ENCODE measurements at regions not wholly inside any gene's neighbourhood (a gene's known extent, or its start where the extent isn't known, plus 50 kb on each side); places are given as distances from the start of the nearest gene placed in this dataset.

DNA sequence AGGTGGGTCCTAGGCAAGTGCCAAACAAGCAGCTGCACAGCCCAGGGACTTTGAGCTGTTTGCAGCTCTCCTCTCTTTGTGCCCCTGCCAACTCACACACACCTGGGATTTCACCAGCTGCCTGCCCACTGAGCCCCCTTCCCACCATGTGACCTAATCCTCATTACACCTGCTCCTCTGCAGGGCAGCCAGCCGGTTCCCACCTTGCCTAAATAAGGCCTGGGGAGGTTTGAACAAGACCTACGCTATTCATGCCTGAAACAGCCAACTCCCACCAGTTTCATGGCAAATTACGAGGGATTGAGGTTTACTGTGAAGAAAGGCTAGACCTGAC is 92.6 kb upstream of the SOX4 start:
- no peak for DNase-seq (ENCODE audit: low spot score)
- intact Hi-C loops (cut with DNase I): no loop called here

DNA sequence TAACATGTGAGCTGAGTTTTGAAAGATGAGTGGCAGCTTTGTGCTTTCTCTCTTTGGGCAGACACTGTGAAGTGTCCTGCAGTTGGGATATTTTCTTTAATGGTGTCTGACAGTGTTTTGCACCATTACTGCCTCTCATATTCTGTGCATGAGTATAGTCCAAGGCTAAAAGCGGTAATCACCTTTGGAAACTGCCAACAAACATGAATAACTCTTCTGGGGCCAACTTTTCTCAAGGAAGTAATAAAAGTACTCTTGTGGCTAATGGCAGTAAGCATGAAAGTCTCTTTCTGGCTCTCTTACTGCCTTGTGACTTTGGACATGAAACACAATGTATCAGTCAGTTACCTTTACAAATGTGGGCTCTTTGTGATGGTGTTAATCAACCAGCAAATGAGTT is 91.7 kb upstream of the SOX4 start:
- intact Hi-C loops (cut with DNase I): no loop called here
- no peak for DNase-seq (ENCODE audit: low spot score)

DNA sequence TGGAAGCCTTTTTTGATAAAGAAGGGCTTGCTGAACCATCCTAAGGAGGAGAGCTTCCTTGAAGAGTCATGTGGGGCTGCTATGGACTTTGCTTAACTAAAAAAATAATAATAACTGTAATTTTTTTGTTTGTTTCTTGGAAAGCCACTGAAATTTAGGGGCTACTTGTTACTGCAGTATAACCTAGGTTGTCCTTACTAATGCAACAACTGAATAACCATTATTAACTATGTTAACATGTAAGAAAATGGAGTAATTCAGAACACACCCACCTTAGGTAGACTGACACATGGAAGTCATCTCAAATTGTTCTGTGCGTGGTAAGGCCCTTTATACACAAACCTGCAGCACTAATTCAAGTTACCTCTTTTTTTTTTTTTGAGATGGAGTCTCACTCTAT is 90.9 kb upstream of the SOX4 start:
- DNase-seq (ENCODE audit: low spot score): no peak
- intact Hi-C loops (cut with DNase I): no loop called here

DNA sequence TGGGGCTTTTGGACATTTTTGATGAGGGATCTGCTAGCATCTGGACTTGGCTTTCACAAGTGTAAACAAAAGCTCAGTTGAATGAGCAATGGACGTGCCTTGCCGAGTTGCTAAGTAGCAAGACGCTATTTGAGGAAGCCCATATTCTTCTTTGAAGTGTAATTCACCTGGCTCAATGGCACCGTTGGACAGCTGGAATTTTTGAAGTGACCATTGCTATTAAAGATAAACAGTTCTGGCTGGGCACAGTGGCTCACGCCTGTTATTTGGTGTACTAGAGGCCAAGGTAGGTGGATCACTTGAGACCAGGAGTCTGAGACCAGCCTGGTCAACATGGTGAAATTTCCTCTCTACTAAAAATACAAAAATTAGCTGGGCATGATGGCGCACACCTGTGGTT is 88.8 kb upstream of the SOX4 start:
- intact Hi-C loops (cut with DNase I): no loop called here
- DNase-seq (ENCODE audit: low spot score): no peak

DNA sequence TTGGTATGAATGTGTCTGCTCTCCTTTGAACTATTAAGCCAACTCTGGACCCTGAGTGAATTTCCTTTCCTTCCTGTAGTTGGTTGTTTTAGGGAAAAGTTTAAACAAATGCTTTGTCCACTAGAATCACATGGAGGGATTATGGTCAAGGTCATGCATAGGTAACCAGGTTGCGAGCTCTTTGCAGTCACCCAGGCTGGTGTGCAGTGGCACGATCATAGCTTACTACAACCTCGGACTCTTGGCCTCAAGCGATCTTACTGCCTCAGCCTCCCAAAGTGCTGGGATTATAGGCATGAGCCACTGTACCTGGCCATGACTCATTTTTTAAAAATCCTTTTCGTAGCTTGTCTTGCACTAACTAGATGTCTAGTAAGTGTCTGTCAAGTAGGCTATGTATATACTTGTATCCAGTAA is 88.0 kb upstream of the SOX4 start:
- intact Hi-C loops (cut with DNase I): no loop called here
- no peak for DNase-seq (ENCODE audit: low spot score)

DNA sequence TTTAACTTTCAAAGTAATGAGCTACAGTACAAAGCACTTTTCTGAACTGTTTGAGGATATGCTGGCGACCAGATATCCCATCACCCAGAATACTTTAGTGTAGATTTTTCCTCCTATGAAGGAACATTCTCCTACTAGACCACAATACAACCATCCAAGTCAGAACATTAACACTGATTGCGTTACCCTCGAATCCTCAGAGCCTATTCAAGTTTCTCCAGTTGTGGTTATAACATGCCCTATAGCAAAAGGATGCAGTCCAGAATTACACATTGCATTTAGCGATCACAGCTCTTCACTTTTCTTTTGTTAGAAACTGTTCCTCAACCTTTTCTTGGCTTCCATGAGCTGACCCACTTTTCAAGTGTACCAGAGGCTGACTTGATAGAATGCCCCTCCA is 87.4 kb upstream of the SOX4 start:
- no peak for DNase-seq (ENCODE audit: low spot score)
- intact Hi-C loops (cut with DNase I): no loop called here

DNA sequence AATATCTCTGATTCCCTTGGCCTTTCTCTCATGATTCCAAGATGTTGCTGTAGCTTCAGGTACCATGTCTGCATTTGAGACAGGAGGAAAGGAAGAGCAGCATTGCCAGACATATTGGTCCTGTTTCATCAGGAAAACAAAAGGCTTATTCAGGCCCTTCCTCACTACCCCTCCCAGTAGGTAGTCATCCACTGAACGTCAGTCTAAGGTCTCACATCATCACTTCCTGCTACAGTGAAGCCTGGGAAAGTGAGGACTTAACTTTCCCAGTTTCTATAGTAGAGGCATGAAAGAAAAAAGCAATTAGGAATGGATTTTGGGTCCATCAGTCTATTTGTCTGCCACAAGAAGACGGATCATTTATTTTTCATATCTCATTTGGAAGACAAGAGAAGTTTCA is 85.7 kb upstream of the SOX4 start:
- intact Hi-C loops (cut with DNase I): no loop called here
- no peak for DNase-seq (ENCODE audit: low spot score)

DNA sequence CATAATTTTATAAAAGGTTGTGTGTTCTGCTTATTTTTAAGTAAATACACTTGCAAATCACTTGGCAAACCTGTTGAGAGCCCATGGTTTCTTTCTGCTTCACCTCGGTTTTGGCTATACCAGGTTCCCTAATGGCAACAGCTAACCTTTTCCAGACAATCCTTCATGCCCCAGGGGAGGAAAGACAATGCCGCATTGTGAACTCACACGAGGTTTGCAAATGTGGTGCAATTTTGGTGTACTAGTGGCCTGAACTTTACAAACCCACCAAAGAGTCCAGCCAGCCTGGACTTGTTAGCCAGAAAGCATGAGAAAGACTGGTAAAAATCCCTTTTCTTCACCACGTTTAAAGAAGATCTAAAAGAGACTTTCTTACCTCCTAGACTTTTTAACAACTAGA is 84.8 kb upstream of the SOX4 start:
- intact Hi-C loops (cut with DNase I): no loop called here
- DNase-seq (ENCODE audit: low spot score): no peak

DNA sequence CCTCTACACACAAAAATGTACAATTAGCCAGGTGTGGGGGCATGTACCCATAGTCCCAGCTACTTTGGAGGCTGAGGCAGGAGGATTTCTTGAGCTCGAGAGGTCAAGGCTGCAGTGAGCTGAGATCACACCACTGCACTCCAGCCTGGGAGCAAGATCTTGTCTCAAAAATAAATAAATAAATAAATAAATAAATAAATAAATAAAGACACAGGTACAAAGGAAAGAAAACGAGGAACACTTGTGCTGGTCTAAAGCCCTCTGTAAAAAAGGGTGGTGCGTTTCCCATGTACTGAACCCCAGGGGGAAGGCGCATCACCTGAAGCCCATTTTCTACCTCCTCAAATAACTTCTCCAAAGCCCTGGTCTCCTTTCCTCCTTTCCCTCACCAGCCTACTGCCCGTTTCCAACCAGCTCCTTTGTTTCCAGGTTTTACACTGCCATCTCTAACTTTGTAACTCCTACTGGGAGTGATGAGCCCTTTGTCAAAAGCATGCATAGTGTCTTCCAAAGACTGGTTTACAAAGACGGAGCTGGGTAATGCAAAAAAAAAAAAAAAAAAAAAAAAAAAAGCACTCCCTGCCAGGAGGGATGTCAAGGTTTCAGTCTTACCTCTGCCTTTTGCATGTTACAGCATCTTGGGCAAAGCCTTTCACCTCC is 81.5 kb upstream of the SOX4 start:
- DNase-seq (ENCODE audit: low spot score): no peak
- intact Hi-C loops (cut with DNase I): no loop called here

DNA sequence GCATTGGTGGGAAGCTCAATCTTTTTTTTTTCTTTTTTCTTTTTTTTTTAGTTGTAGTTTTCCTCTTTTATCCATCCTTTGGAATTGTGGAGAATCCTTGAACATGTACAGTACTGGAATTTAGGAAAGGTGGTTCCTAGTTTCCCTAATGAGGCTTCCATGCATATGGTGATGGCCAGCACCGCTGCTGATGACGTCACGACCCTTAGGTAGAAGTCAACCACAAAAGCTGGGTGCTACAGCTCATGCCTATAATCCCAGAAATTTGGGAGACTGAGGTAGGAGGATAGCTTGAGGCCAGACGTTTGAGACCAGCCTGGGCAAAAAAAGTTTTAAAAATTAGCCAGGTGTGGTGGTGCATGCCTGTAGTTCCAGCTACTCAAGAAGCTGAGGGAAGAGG is 79.3 kb upstream of the SOX4 start:
- intact Hi-C loops (cut with DNase I): no loop called here
- DNase-seq (ENCODE audit: low spot score): no peak

DNA sequence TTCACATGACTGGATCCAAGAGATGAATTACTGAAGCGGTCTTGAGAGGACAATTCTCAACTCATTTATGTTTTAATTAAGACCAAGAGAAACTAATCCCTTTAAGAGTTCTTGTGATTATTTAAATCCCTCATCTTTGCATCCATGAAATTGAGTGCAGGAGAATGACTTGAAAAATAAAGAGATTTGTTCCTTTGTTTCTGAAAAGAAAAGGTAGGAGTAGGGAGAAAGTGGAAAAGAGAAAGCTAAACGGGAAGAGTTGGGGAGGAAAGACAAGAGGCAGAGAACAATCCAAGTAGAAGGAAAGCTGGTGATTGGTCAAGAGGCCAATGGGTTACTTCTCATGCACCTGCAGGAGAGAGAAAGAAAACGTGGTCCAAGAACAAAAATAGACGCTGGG is 75.2 kb upstream of the SOX4 start:
- no peak for DNase-seq (ENCODE audit: low spot score)
- intact Hi-C loops (cut with DNase I): no loop called here

DNA sequence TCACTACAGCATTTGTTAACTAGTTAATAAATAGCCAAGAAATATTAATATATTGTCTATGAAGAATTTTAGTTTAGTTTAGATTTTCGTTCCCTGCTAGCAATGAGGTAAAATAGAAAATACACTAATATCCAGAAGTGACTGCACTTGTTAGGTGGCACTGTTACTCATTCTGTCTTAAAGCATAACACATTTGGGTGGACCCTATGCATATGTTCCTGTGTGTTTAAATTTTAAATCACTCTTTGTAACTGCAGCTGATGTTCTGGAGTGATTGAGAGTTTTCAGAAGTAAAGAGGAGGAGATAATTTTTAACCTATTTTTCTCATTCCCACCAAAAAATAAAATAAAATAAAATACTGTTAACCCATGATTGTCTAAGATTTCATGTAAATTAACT is 73.9 kb upstream of the SOX4 start:
- DNase-seq (ENCODE audit: low spot score): no peak
- intact Hi-C loops (cut with DNase I): no loop called here

DNA sequence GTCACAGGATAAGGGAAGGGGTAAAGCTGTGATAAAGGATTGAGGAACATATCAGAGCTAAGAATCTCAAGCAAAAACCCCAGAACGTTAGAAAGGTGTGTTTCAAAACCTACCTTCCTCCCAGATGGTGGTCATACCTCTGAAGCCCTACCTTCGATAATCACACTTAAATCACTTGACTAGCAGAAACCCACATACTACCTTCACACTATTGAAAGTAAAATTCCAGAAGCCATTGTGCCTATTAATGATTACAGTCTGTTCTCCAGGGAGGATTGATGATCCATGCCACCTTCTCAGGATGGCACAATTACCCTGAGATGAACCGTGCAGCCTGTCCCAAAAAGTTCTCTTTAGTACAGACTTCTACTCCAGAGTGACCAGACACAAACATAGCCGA is 72.3 kb upstream of the SOX4 start:
- intact Hi-C loops (cut with DNase I): no loop called here
- no peak for DNase-seq (ENCODE audit: low spot score)

DNA sequence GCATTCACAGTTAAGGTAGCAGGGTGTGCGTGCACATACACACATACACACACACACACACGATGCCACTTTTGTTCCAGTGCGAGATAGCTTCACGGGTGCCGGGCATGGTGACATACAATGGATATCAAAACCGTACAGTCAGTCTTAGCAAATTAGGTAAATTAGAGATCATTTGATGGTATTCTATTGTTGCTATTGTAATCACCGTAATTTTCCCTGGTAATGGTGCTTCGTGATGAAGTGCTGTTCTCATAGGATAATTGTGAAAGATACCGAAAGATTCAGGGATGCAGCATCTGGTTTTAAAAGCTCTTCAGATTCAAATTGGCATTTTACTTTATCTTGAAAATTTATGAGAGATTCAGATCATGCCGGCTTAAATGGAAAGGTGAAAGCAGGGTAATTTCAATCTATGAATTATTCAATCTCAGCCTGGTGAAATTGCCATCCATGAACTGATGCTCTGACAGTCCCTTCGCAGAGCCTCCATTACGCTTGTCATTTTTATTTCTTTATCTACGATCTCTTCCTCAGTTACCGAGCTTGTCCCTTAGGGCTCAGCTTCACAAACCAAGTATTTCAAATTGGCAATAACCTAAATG is 71.3 kb upstream of the SOX4 start:
- no peak for DNase-seq (ENCODE audit: low spot score)
- intact Hi-C loops (cut with DNase I): no loop called here

DNA sequence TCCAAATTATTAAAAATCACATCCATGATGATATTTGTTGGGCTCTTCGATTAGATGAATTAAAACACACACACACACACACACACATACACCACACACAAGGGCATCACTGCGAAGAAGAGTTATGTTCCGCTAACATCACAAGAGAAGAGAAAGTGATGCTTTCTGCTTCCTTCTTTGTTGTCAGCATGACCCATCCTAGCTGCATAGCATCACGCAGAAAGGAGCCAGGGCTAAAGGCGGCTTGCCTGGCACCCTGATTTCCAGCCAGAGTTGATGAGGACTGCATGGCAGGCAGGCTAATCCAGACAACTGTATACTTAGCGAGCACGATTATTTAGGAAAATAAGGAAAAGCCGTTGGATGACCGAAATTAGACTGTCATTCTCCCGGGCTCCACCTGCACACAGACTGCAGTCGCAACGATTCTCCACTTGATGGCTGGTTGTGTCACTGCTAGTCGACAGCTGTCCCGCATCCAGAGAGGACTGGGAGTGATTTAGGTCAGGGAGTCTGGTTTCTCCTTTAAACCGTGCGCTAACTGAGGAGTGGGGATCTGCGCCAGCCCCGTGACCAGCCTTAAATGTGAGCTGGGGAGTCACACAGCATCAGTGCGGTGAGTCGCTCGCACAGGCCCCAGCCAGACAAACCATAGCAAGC is 70.6 kb upstream of the SOX4 start:
- intact Hi-C loops (cut with DNase I): no loop called here
- DNase-seq (ENCODE audit: low spot score): no peak

DNA sequence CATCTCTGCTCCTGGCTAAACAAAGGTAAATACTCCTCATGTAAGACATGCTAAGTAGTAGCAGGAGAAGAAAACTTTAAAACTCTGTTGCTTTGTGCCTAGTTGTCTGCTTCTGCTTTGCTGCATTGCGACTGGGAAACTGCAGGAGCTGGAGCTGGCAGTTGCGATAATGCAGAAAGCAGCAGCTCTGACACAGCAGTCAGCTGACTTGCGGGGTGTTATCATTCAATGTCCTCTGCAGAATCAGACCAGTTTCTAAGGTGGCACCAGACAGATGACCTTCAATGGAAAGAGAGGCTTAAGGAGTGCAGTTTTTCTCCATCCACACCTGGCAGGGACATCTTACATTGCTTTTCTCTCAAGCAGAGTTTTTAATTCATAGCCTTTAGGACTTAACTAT is 69.9 kb upstream of the SOX4 start:
- intact Hi-C loops (cut with DNase I): no loop called here

DNA sequence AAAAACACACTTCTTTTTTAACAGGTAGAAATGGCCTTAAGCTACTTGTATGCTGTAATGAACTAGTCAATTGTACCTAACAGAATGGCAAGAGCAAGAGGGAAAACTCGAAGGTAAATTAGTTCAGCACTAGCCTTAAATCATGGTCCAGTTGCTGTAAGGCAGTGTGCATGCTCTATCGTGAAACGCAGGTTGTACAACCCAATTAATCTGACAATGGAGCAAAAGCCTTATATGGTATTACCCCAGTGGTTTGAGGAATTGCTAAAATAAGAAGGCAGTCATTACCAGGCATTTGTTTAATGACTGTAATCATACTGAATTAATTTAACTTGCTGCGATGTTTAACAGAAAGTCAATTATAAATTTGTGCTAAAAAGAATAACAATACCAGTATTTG is 69.3 kb upstream of the SOX4 start:
- intact Hi-C loops (cut with DNase I): no loop called here

More for the DNA sequence above, 69.9 kb upstream of the SOX4 start:
- no peak for DNase-seq (ENCODE audit: low spot score)

DNA sequence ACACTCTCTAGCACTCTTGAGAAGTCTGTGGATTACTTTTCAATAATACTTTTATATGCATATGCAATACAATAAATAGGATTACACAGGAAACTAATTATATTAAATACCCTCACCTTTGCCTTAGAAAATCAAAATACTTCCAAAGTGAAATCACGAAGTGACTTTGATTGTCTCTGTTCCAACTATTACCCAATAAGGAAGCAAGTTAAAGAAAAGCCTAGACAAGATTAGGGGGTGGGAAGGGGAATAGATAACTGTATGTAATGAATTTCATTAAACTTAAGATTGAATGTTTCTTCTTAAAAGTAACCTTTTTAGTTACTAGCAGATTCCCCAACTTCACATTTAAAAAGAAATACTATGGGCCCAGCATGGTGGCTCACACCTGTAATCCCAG is 66.6 kb upstream of the SOX4 start:
- intact Hi-C loops (cut with DNase I): no loop called here
- no peak for DNase-seq (ENCODE audit: low spot score)

More for the DNA sequence above, 69.3 kb upstream of the SOX4 start:
- no peak for DNase-seq (ENCODE audit: low spot score)

DNA sequence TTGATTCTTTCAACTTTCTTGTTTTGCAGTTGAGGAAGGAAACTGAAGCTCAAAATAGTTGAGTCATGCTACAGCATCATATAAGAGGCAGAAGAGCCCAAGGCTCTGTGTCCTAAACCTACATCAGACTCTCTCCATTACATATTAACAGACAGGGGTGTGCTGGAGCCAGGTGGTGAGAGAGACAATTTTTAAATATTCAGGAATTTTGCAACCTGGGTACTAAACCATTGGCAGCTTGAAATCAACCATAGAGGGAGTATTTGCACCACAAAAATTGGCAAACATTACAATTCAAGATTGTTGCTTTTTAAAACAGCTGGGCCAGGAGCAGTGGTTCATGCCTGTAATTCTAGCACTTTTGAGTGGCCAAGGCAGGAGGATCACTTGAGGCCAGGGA is 65.8 kb upstream of the SOX4 start:
- intact Hi-C loops (cut with DNase I): no loop called here
- no peak for DNase-seq (ENCODE audit: low spot score)

DNA sequence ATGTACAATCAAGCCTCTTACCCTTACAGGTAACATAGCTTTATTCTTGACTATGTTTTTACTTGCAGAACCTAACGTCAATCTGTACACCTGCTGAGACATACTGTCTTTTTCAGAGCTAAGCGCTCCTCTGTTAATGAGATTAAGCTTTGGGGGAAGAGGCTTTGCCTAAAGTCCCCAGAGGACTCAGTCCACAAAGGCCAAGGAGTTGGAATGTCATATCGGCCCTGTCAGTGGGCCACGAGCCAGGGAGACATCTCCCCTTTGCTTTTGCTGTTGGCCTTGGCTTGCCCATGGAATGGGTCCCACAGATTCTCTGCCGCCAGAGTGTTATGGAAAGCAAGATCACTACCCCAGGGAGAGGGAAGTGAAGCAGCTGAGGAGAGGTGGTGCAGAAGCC is 64.1 kb upstream of the SOX4 start:
- intact Hi-C loops (cut with DNase I): no loop called here
- no peak for DNase-seq (ENCODE audit: low spot score)

DNA sequence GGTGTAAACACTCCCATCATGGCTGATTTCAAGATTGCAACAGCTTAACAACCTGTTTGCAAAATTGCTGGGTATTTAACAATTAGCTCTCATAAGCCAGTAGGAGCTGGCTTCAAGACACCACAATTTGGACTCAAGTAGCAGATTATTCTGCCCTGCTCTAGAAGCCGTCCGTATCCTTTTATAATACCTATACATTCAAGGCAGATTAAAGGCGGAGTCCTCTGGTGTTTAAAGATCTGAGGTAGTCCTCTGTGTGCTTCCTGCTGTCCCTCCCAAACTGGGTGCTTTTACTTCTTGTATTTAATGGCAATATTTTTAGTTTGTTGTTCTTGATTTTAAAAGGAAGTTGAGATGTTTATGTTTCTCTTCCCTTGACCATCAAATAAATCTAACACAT is 62.2 kb upstream of the SOX4 start:
- intact Hi-C loops (cut with DNase I): no loop called here
- no peak for DNase-seq (ENCODE audit: low spot score)

DNA sequence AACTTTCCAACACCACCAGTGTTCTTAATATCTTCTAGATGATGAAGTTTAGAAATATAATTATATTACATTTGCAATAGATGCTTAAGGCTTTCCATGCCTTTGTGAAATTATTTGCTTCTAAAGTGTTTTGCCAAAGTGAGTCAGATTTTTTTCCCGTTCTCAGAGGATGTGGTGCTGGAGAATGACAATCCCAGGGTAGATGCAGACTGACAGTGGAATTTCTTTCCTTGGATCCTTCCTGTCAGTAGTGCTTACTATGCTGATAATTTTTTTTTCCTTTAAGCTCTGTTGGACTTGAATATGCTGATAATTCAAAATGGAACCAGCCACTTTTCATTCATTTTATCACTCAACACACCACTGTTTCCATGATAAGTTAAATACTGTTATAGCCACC is 59.9 kb upstream of the SOX4 start:
- intact Hi-C loops (cut with DNase I): no loop called here
- no peak for DNase-seq (ENCODE audit: low spot score)
